ENCODE measurements at regions not wholly inside any gene's neighbourhood (a gene's known extent, or its start where the extent isn't known, plus 50 kb on each side); places are given as distances from the start of the nearest gene placed in this dataset.

DNA sequence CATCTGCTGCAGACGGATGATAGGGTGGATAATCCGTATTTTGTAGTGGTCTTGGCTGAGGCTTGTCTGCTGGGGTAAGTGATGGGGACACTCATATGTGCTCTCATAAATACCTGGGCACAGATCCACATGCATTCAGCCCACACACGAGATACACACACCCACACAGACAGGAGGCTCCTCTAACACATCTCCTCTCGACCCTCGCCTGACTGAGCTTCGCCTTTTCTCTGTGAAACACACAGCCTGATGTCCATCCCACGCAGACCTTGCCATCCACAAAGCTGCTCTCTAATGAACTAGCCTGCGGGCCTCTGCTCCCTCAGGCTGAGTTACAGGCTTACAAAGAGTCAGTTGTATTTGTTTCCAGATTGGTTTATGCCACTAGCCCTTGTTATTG, 96.3 kb upstream of the CSF3R start:
- dilution Hi-C loops (cut with HindIII; ENCODE audit: low sequenced_read_pairs, unreplicated experiment) (no loop called here), in situ Hi-C loops (cut with MboI; ENCODE audit: low sequenced_read_pairs) (loop anchor here (10.0 to 25.0 kb wide), 2 partner anchors 733 to 856 kb away; no protein-coding TSS in a partner anchor), intact Hi-C loops (cut with micrococcal nuclease) (loop anchor here (5.0 to 10.0 kb wide), 2 partner anchors 76 to 1103 kb away; no protein-coding TSS in a partner anchor)
- no peak overlapping the region for H3K14ac ChIP-seq (replicated peaks; ENCODE audit: low read depth, low read length)
- no peak overlapping the region for H2BK20ac ChIP-seq (ENCODE audit: low read depth, low read length)
- no peaks in the 10 kb centered on the region for H3K9me1 ChIP-seq (ENCODE audit: insufficient read depth, low read length)
- H3K4me3 ChIP-seq (ENCODE audit: insufficient read depth, low read depth, low read length): no peak overlapping the region
- ChIA-PET POLR2A (ENCODE audit: unreplicated experiment) (no interaction called here), CTCF (interaction anchor here (0.6 kb wide), 1 partner anchor 801 kb away, joined by 3 read pairs; no protein-coding TSS in a partner anchor)
- H2AK9ac ChIP-seq (replicated peaks; ENCODE audit: low read depth, low read length, poor library complexity): no peak overlapping the region
- H3K4ac ChIP-seq (ENCODE audit: low read depth, low read length): no peak overlapping the region
- no peak overlapping the region for H2AFZ ChIP-seq (replicated peaks; ENCODE audit: low read length, poor library complexity)
- no peak overlapping the region for H3K18ac ChIP-seq (ENCODE audit: low read depth, low read length)
- no peak overlapping the region for H3K9ac ChIP-seq (ENCODE audit: low read depth, low read length)
- H2BK5ac ChIP-seq (ENCODE audit: low read depth, low read length, poor library complexity, severe bottlenecking): no peak overlapping the region
- peaks cover 10% of the 10 kb centered on the region for H3K27me3 ChIP-seq (ENCODE audit: control insufficient read depth, insufficient read depth, low read length)
- no peak overlapping the region for H2BK15ac ChIP-seq (ENCODE audit: low read depth, low read length)
- TF ChIP-seq CHD1 (IDR thresholded peaks at IDR 0.05; ENCODE audit: low read depth, low read length) (no peak), POLR2A (IDR thresholded peaks at IDR 0.05; ENCODE audit: low read depth, low read length) (no peak), MAFK (IDR thresholded peaks at IDR 0.05; ENCODE audit: low read depth, low read length) (no peak), CEBPB (IDR thresholded peaks at IDR 0.05; ENCODE audit: low read depth, low read length) (no peak), RAD21 (IDR thresholded peaks at IDR 0.05; ENCODE audit: low read length) (no peak), SMC3 (IDR thresholded peaks at IDR 0.05; ENCODE audit: low read depth, low read length) (no peak), FOS (IDR thresholded peaks at IDR 0.05; ENCODE audit: low read depth, low read length) (no peak), BHLHE40 (IDR thresholded peaks at IDR 0.05; ENCODE audit: low read depth, low read length) (no peak), MAZ (IDR thresholded peaks at IDR 0.05; ENCODE audit: borderline replicate concordance, low read depth, low read length) (no peak), RCOR1 (IDR thresholded peaks at IDR 0.05; ENCODE audit: insufficient replicate concordance, low read length) (no peak), NFE2L2 (IDR thresholded peaks at IDR 0.05; ENCODE audit: low read depth, low read length) (no peak), RFX5 (IDR thresholded peaks at IDR 0.05; ENCODE audit: low read depth, low read length) (no peak), MXI1 (IDR thresholded peaks at IDR 0.05; ENCODE audit: borderline replicate concordance, low read depth, low read length) (no peak)
- TF ChIP-seq, protein P1, sequence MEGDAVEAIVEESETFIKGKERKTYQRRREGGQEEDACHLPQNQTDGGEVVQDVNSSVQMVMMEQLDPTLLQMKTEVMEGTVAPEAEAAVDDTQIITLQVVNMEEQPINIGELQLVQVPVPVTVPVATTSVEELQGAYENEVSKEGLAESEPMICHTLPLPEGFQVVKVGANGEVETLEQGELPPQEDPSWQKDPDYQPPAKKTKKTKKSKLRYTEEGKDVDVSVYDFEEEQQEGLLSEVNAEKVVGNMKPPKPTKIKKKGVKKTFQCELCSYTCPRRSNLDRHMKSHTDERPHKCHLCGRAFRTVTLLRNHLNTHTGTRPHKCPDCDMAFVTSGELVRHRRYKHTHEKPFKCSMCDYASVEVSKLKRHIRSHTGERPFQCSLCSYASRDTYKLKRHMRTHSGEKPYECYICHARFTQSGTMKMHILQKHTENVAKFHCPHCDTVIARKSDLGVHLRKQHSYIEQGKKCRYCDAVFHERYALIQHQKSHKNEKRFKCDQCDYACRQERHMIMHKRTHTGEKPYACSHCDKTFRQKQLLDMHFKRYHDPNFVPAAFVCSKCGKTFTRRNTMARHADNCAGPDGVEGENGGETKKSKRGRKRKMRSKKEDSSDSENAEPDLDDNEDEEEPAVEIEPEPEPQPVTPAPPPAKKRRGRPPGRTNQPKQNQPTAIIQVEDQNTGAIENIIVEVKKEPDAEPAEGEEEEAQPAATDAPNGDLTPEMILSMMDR (conservative IDR thresholded peaks at IDR 0.05; ENCODE audit: low read depth, low read length): no peak
- TF ChIP-seq, protein P2, sequence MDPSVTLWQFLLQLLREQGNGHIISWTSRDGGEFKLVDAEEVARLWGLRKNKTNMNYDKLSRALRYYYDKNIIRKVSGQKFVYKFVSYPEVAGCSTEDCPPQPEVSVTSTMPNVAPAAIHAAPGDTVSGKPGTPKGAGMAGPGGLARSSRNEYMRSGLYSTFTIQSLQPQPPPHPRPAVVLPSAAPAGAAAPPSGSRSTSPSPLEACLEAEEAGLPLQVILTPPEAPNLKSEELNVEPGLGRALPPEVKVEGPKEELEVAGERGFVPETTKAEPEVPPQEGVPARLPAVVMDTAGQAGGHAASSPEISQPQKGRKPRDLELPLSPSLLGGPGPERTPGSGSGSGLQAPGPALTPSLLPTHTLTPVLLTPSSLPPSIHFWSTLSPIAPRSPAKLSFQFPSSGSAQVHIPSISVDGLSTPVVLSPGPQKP (IDR thresholded peaks at IDR 0.05; ENCODE audit: borderline replicate concordance, low read depth, low read length): no peak
- TF ChIP-seq, protein P3, sequence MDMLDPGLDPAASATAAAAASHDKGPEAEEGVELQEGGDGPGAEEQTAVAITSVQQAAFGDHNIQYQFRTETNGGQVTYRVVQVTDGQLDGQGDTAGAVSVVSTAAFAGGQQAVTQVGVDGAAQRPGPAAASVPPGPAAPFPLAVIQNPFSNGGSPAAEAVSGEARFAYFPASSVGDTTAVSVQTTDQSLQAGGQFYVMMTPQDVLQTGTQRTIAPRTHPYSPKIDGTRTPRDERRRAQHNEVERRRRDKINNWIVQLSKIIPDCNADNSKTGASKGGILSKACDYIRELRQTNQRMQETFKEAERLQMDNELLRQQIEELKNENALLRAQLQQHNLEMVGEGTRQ (IDR thresholded peaks at IDR 0.05; ENCODE audit: low read depth, low read length): no peak
- H2BK120ac ChIP-seq (ENCODE audit: low read depth, low read length): no peak overlapping the region
- H3K79me1 ChIP-seq (ENCODE audit: low read depth in 1 of 2, low read length in 2 of 2): no peaks in the 10 kb centered on the region
- no peak overlapping the region for H3K4me2 ChIP-seq (ENCODE audit: low read depth, low read length)
- no TSS peak for BruUV-seq (replicated peaks)
- no peaks in the 10 kb centered on the region for H3K9me3 ChIP-seq (ENCODE audit: control insufficient read depth, insufficient read depth, low read length)
- no peak overlapping the region for H4K8ac ChIP-seq (ENCODE audit: low read depth in 2 of 2, low read length in 2 of 2)
- H3K36me3 ChIP-seq (ENCODE audit: control insufficient read depth, insufficient read depth, low read length): no peaks in the 10 kb centered on the region
- DNase-seq (no peak), ATAC-seq (ENCODE audit: low read depth) (no peak)
- H4K20me1 ChIP-seq (ENCODE audit: insufficient read depth, low read length): no peaks in the 10 kb centered on the region
- H4K5ac ChIP-seq (ENCODE audit: low read depth, low read length): no peak overlapping the region
- no peak overlapping the region for H2AK5ac ChIP-seq (ENCODE audit: low read depth, low read length)
- H3K27ac ChIP-seq (ENCODE audit: insufficient read depth, low read length): no peak overlapping the region
- no peak overlapping the region for H3K56ac ChIP-seq (ENCODE audit: extremely low read depth, insufficient read depth, low read length)
- no peak overlapping the region for H3K23ac ChIP-seq (ENCODE audit: low read depth, low read length)
- no peaks in the 10 kb centered on the region for H3K4me1 ChIP-seq (ENCODE audit: control insufficient read depth, insufficient read depth, low read length)
- WGBS, 2 experiments (ENCODE audit: extremely low coverage in 2 of 2, insufficient read length in 1 of 2): 0% methylated on average over 1 of the region's 8 CpGs; no CpG with 5 or more reads in 1 of the 2 experiments
- H4K91ac ChIP-seq (ENCODE audit: insufficient read depth, low read depth, low read length): no peak overlapping the region

All from IMR-90 (cell line).